Coronary artery (tissue), 2 donors: ENCODE measurements at regions not wholly inside any gene's neighbourhood (a gene's known extent, or its start where the extent isn't known, plus 50 kb on each side); places are given as distances from the start of the nearest gene placed in this dataset.
A peak's percentile ranks its signal among the peaks of the same experiment; 100 is the strongest.

Source experiments
- DNase-seq: peaks from one replicate; pipeline ENCODE4 v3.0.0-alpha.2; 2017; ENCODE audit warnings: low spot score
- H3K27ac ChIP-seq, 2 donors: fragments of 200-600 bp; sonication (generic); one replicate each; pipeline ENCODE4 v1.5.1; 2016 to 2019
- H3K4me3 ChIP-seq: fragments of 200-600 bp; sonication (generic); 2 replicates; pipeline ENCODE4 v1.5.1; 2016; ENCODE audit warnings: mild to moderate bottlenecking, moderate library complexity
- CTCF ChIP-seq: fragments of 200-600 bp; sonication (generic); IDR thresholded peaks from one replicate; pipeline ENCODE4 v1.5.1; 2019; ENCODE audit warnings: antibody characterized with exemption

GRCh38 chr14:34325493-34325892 lies 136.5 kb downstream of the SPTSSA start:
- Histone ChIP-seq H3K4me3 (no peak overlapping the region), H3K27ac (no peak overlapping the region)
- no peak for DNase-seq
- TF ChIP-seq CTCF = no peak

- Histone ChIP-seq H3K27ac (no peak overlapping the region), H3K4me3 (no peak overlapping the region)
- TF ChIP-seq CTCF = no peak
- no peak for DNase-seq
Observed at GRCh38 chr14:34324363-34324795, 137.7 kb downstream of the SPTSSA start.

GRCh38 chr14:34322940-34323418 lies 139.1 kb downstream of the SPTSSA start:
- Histone ChIP-seq H3K4me3 (no peak overlapping the region), H3K27ac (no peak overlapping the region)
- no peak for DNase-seq
- peak; percentile 56 for TF ChIP-seq CTCF

GRCh38 chr14:34319140-34319539 lies 142.9 kb downstream of the SPTSSA start:
- DNase-seq = no peak
- no peak overlapping the region for H3K4me3 ChIP-seq
- no peak overlapping the region for H3K27ac ChIP-seq
- no peak for TF ChIP-seq CTCF

GRCh38 chr14:34318014-34318413 lies 144.0 kb downstream of the SPTSSA start:
- no peak for TF ChIP-seq CTCF
- Histone ChIP-seq H3K27ac (no peak overlapping the region), H3K4me3 (no peak overlapping the region)
- DNase-seq = no peak

GRCh38 chr14:34310724-34311123 lies 151.3 kb downstream of the SPTSSA start:
- no peak for DNase-seq
- no peak for TF ChIP-seq CTCF
- no peak overlapping the region for H3K4me3 ChIP-seq
- no peak overlapping the region for H3K27ac ChIP-seq

GRCh38 chr14:34303811-34304210 lies 158.2 kb downstream of the SPTSSA start:
- Histone ChIP-seq H3K4me3 (no peak overlapping the region), H3K27ac (no peak overlapping the region)
- no peak for DNase-seq
- TF ChIP-seq CTCF = no peak
